GM21390 (cell line): ENCODE measurements at regions not wholly inside any gene's neighbourhood (a gene's known extent, or its start where the extent isn't known, plus 50 kb on each side); places are given as distances from the start of the nearest gene placed in this dataset.

Experiments
- ATAC-seq: cut with Tn5 transposase; IDR thresholded peaks from one replicate; pipeline ENCODE4 v1.9.1; 2021; ENCODE audit not compliant: unreplicated experiment

GRCh38 chr2:196479350-196479749 is 160.2 kb upstream of the CCDC150 start:
- no peak for ATAC-seq

GRCh38 chr2:196480653-196481323 is 158.7 kb upstream of the CCDC150 start:
- ATAC-seq, result no peak

DNA sequence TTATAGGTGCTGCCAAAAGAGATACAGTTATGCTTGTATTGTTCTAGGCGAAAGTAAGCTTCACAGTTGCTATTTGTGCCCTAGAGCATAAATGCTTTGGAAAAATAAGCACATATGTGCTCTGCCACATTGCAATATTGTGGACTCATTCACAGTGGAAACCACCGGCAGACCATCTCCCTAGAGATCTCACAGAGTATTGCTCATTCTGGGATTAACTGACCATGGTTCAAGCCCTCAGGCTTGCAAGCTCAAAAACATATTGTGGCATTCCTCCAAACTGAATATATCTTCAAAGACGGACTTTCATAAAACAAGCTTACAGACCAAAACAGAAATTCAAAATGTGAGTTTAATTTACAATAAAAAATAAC is 158.2 kb upstream of the CCDC150 start:
- ATAC-seq, result no peak

- no peak for ATAC-seq
These were observed 157.1 kb upstream of the CCDC150 start for GRCh38 chr2:196482119-196483065.

DNA sequence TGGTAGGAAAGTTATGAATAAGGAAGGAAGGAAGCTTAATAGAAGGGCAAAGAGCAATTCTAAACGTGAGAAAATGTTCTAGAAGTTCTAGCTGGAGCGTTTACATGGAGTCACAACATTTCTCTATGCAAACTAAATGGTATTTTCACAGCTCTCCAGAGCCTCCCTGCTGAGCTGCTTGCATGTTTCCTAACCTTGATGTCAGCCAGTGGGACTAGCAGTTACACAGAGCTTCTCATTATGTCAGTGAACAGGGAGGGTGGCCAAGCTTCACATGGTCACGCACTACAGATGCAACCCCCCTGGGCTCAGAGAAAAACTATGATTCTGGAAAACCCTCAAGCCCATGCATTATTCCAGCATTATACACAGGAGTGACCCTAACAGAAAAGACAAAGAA is 153.4 kb upstream of the CCDC150 start:
- ATAC-seq, result no peak

DNA sequence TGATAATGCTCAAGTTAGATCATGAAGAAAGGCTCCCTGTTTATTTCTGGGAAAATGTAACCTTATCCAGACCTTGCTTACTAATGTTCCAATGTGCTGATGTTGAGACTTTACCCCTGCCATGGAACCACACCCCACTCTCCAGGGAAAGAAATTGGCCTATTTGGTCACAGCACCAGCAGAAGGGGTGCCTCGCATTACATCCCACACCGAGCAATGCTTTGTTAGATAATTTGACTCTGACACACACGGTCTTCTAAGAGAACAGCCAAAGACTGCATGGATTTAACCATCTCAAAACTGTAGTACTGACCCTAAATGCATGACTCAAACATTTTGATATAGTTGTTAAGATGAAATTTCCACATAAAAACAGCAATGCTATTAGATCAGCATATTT is 152.1 kb upstream of the CCDC150 start:
- ATAC-seq, result no peak

GRCh38 chr2:196489371-196489770 is 150.1 kb upstream of the CCDC150 start:
- no peak for ATAC-seq

DNA sequence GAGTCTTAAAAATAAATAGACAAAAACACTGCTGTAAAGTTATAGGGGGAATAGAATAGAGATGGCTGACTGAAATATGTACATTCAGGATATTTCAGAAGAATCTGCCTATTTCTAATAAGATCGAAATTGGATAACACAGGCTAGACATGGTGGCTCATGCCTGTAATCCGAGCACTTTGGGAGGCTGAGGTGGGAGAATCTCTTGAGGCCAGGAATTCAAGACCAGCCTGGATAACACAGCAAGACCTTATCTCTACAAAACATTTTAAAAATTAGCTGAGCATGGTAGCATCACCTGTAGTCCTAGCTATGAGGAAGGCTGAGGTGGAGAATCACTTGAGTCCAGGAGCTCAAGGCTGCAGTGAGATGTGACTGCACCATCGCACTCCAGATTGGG is 146.6 kb upstream of the CCDC150 start:
- no peak for ATAC-seq

GRCh38 chr2:196498962-196499361 is 140.6 kb upstream of the CCDC150 start:
- ATAC-seq, result no peak

DNA sequence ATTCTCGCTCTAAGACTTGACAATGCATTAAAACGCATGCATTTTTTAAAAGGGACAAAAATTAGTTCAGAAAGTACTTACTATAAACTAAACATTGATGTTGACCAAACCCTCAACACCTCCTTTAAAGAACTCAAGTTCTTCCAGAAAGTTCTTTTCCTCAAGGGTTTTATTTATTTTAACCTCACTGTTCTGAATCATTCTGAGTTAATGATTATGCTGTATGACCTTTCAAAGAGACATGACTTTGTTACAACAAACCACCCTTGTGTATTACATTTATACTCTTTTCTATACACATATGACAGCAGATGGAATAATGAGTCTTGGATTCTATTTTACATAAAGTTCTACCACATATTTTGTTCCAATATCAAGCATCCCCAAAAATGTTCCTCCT is 139.8 kb upstream of the CCDC150 start:
- no peak for ATAC-seq

DNA sequence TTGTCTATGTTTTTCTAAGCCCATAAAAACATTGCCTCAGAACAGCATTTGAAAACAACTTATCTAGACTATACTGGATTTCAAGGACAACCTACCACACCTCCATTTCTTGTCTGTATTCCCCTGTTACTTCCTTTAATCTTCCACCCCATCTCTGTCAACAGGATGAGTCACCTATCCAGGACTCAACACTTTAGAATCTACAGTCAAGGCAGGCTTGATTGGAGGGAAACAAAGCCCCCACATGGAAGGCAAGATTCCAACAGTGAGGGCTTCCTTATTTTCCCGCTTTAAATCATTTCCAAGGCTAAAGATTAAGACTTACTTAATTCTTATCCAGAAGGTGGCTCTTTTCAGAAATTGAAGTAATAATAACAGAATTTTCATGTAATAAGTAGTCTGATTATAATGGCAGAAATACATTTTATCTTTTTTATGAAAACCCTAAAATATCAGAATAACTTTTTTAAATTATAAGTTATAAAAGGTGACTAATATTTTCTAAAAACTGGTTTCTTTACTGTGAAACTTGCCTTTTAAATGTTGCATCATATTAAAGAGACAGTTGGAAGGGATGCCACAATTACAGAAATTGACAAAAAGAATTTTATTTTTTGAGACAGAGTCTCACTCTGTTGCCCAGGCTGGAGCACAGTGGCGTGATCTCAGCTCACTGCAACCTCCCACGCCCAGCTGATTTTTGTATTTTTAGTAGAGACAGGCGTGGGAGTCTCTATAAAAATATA is 138.7 kb upstream of the CCDC150 start:
- ATAC-seq, result no peak

DNA sequence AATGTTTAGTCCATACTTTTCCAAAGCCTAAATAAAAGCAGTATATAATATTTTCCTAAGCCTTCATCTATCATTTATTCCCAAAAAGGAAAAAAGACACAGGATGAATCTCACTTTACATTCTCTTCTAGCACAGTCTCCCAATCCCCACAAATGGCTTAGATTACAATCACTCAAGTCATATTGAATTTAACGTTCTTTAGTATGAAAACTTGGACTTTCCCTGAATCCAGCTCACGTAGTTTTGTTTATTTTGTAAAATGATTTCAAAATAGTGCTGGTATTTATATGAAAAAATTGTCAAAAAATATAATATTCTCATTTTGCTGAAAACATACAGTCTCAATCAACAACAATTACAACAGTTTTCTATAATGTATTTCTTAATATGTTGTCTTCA is 137.7 kb upstream of the CCDC150 start:
- ATAC-seq, result no peak

DNA sequence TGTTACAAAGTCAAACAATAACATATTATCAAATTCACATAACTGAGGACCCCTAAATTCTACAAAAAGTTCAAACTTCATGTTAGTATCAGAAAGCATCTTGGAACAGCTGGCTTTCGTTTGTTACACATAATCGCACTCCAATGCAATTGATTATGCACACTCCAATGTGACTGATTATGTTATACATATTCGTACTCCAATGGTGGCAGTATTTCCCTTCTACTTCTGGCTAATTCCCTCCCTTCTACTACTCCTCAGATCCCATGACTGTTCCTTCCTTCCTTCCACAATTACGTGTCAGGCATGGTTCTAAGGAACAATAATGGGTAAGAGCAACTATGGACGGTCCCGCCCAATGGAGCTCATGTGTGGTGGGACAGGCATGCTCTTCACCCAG is 137.1 kb upstream of the CCDC150 start:
- no peak for ATAC-seq

DNA sequence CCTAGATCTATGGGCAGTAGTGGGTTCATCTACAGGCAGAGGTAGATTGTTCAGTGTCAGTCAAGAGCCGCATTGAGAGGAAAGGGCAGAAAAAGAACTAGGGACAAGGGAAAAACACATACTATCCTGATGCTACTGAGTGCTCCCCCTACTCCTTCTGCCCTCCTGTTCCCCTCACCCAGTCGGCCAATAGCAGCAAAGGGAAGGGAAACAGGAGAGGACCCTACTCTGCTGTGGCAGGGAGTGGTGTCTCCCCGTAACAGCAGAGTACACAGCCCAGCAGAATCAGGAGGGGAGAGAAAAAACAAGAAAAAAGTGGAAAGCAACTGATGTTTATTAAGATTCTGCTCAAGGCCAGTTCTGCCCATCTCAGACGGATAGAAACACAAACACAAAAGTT is 136.1 kb upstream of the CCDC150 start:
- no peak for ATAC-seq

DNA sequence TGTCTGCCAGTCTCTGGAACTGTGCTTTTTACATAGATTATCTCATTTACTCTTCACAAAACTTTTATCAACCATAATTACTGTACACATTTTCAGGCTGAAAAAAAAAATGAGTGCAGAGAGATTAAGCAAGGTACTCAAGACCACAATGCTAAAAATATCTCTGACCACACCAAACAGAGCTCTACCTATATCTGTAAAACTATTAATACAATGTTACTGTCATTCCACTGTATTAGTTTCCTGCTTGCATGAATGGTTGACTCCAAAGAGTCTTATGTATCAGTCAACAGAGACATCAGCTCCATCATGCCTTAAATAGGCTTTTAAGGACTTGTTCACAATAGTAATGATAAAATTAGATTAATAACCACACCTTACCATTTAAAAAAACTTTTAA is 134.7 kb upstream of the CCDC150 start:
- peak; percentile 83 for ATAC-seq

- no peak for ATAC-seq
These were observed 129.3 kb upstream of the CCDC150 start for GRCh38 chr2:196510246-196510645.

GRCh38 chr2:196511258-196512168 is 128.0 kb upstream of the CCDC150 start:
- no peak for ATAC-seq

- no peak for ATAC-seq
These were observed 125.6 kb upstream of the CCDC150 start for GRCh38 chr2:196513796-196514526.

GRCh38 chr2:196514641-196515040 is 124.9 kb upstream of the CCDC150 start:
- ATAC-seq, result no peak

- ATAC-seq, result no peak
These were observed 124.5 kb upstream of the CCDC150 start for GRCh38 chr2:196515051-196515450.
